ACC112 (cell line): ENCODE measurements at regions not wholly inside any gene's neighbourhood (a gene's known extent, or its start where the extent isn't known, plus 50 kb on each side); places are given as distances from the start of the nearest gene placed in this dataset.

Experiments
- H2AFZ ChIP-seq: fragments of 200-600 bp; sonication (generic); one replicate; pipeline ENCODE4 v1.6.0; 2017; ENCODE audit warnings: antibody characterized with exemption, low read length; ENCODE audit not compliant: unreplicated experiment
- H3K27ac ChIP-seq: fragments of 200-600 bp; sonication (generic); 2 replicates; pipeline ENCODE4 v1.5.1; 2014; ENCODE audit warnings: low read depth, mild to moderate bottlenecking, antibody characterized with exemption, low read length, moderate library complexity
- H3K27me3 ChIP-seq: fragments of 200-600 bp; sonication (generic); 2 replicates; pipeline ENCODE4 v1.6.1; 2014; ENCODE audit warnings: mild to moderate bottlenecking, antibody characterized with exemption, low read length, moderate library complexity, mixed read lengths; ENCODE audit not compliant: insufficient read depth
- H3K36me3 ChIP-seq: fragments of 200-600 bp; sonication (generic); 2 replicates; pipeline ENCODE4 v1.6.1; 2016; ENCODE audit warnings: mild to moderate bottlenecking, antibody characterized with exemption, low read length, moderate library complexity, mixed read lengths; ENCODE audit not compliant: insufficient read depth
- H3K4me1 ChIP-seq: fragments of 200-600 bp; sonication (generic); one replicate; pipeline ENCODE4 v1.6.1; 2016; ENCODE audit warnings: low read length, mixed read lengths; ENCODE audit not compliant: insufficient read depth, unreplicated experiment, control insufficient read depth
- H3K4me3 ChIP-seq: fragments of 200-600 bp; sonication (generic); 2 replicates; pipeline ENCODE4 v1.5.1; 2014; ENCODE audit warnings: mild to moderate bottlenecking, low read depth, low read length
- H3K79me2 ChIP-seq: fragments of 200-600 bp; sonication (generic); one replicate; pipeline ENCODE4 v1.6.0; 2016; ENCODE audit warnings: low read length; ENCODE audit not compliant: control insufficient read depth, unreplicated experiment, insufficient read depth

GRCh38 chr11:30116512-30116911 lies 99.7 kb upstream of the KCNA4 start:
- H3K27me3 ChIP-seq, result peaks cover 38% of the 10 kb centered on the region
- H3K27ac ChIP-seq, result no peak overlapping the region
- H2AFZ ChIP-seq, result no peak overlapping the region
- H3K4me3 ChIP-seq, result no peak overlapping the region
- H3K36me3 ChIP-seq, result no peaks in the 10 kb centered on the region
- no peaks in the 10 kb centered on the region for H3K4me1 ChIP-seq
- no peaks in the 10 kb centered on the region for H3K79me2 ChIP-seq

- H3K4me1 ChIP-seq, result peaks cover under 1% of the 10 kb centered on the region
- no peaks in the 10 kb centered on the region for H3K79me2 ChIP-seq
- H3K27ac ChIP-seq, result no peak overlapping the region
- H3K4me3 ChIP-seq, result no peak overlapping the region
- no peak overlapping the region for H2AFZ ChIP-seq
- H3K27me3 ChIP-seq, result peaks cover 27% of the 10 kb centered on the region; the same call in 1 of the 2 replicates
- H3K36me3 ChIP-seq, result no peaks in the 10 kb centered on the region
Measured at GRCh38 chr11:30120045-30120589, 103.3 kb upstream of the KCNA4 start.

GRCh38 chr11:30125456-30125855 lies 105.4 kb upstream of the FSHB start:
- no peak overlapping the region for H2AFZ ChIP-seq
- peaks cover 7% of the 10 kb centered on the region for H3K4me1 ChIP-seq
- no peak overlapping the region for H3K27ac ChIP-seq
- 0 out of 2 replicates have a peak, but pooled peaks cover 10% of the 10 kb centered on the region for H3K27me3 ChIP-seq
- H3K36me3 ChIP-seq, result no peaks in the 10 kb centered on the region
- H3K79me2 ChIP-seq, result no peaks in the 10 kb centered on the region
- H3K4me3 ChIP-seq, result no peak overlapping the region

GRCh38 chr11:30128269-30128932 lies 102.4 kb upstream of the FSHB start:
- no peaks in the 10 kb centered on the region for H3K79me2 ChIP-seq
- H3K4me3 ChIP-seq, result no peak overlapping the region
- H2AFZ ChIP-seq, result no peak overlapping the region
- no peaks in the 10 kb centered on the region for H3K36me3 ChIP-seq
- peaks cover 7% of the 10 kb centered on the region for H3K4me1 ChIP-seq
- no peak overlapping the region for H3K27ac ChIP-seq
- H3K27me3 ChIP-seq, result 0 out of 2 replicates have a peak, but pooled peaks cover 9% of the 10 kb centered on the region

GRCh38 chr11:30131535-30131934 lies 99.3 kb upstream of the FSHB start:
- no peaks in the 10 kb centered on the region for H3K4me1 ChIP-seq
- no peaks in the 10 kb centered on the region for H3K27me3 ChIP-seq
- no peak overlapping the region for H3K4me3 ChIP-seq
- H3K79me2 ChIP-seq, result no peaks in the 10 kb centered on the region
- no peak overlapping the region for H2AFZ ChIP-seq
- H3K36me3 ChIP-seq, result no peaks in the 10 kb centered on the region
- no peak overlapping the region for H3K27ac ChIP-seq

GRCh38 chr11:30133281-30133680 lies 97.5 kb upstream of the FSHB start:
- Histone ChIP-seq H3K36me3 (no peaks in the 10 kb centered on the region), H3K4me3 (no peak overlapping the region), H3K27me3 (no peaks in the 10 kb centered on the region), H2AFZ (no peak overlapping the region), H3K4me1 (no peaks in the 10 kb centered on the region), H3K79me2 (no peaks in the 10 kb centered on the region), H3K27ac (no peak overlapping the region)

GRCh38 chr11:30143098-30143705 lies 87.6 kb upstream of the FSHB start:
- no peaks in the 10 kb centered on the region for H3K79me2 ChIP-seq
- no peak overlapping the region for H2AFZ ChIP-seq
- no peaks in the 10 kb centered on the region for H3K27me3 ChIP-seq
- H3K4me3 ChIP-seq, result no peak overlapping the region
- no peaks in the 10 kb centered on the region for H3K4me1 ChIP-seq
- H3K36me3 ChIP-seq, result no peaks in the 10 kb centered on the region
- H3K27ac ChIP-seq, result no peak overlapping the region

- Histone ChIP-seq H2AFZ (no peak overlapping the region), H3K27ac (no peak overlapping the region), H3K27me3 (peaks cover 12% of the 10 kb centered on the region), H3K36me3 (no peaks in the 10 kb centered on the region), H3K79me2 (no peaks in the 10 kb centered on the region), H3K4me1 (no peaks in the 10 kb centered on the region), H3K4me3 (no peak overlapping the region)
Measured at GRCh38 chr11:30147293-30147692, 83.5 kb upstream of the FSHB start.

- H2AFZ ChIP-seq, result no peak overlapping the region
- no peak overlapping the region for H3K27ac ChIP-seq
- H3K4me3 ChIP-seq, result no peak overlapping the region
- H3K27me3 ChIP-seq, result peaks cover 12% of the 10 kb centered on the region
- no peaks in the 10 kb centered on the region for H3K79me2 ChIP-seq
- H3K36me3 ChIP-seq, result no peaks in the 10 kb centered on the region
- no peaks in the 10 kb centered on the region for H3K4me1 ChIP-seq
Measured at GRCh38 chr11:30149998-30150397, 80.8 kb upstream of the FSHB start.

GRCh38 chr11:30150425-30150824 lies 80.4 kb upstream of the FSHB start:
- Histone ChIP-seq H2AFZ (no peak overlapping the region), H3K27me3 (peaks cover 12% of the 10 kb centered on the region), H3K79me2 (no peaks in the 10 kb centered on the region), H3K4me3 (no peak overlapping the region), H3K27ac (no peak overlapping the region), H3K36me3 (no peaks in the 10 kb centered on the region), H3K4me1 (no peaks in the 10 kb centered on the region)

GRCh38 chr11:30153008-30153407 lies 77.8 kb upstream of the FSHB start:
- Histone ChIP-seq H3K79me2 (no peaks in the 10 kb centered on the region), H3K27me3 (peaks cover 13% of the 10 kb centered on the region), H3K27ac (no peak overlapping the region), H3K4me3 (no peak overlapping the region), H2AFZ (no peak overlapping the region), H3K4me1 (no peaks in the 10 kb centered on the region), H3K36me3 (no peaks in the 10 kb centered on the region)
